ENCODE measurements at regions not wholly inside any gene's neighbourhood (a gene's known extent, or its start where the extent isn't known, plus 50 kb on each side); places are given as distances from the start of the nearest gene placed in this dataset.
"Not testable (repeated sequence)": the region's sequence is repeated elsewhere in the genome, so short reads cannot be mapped to it uniquely, and the experiment has no call there.

DNA sequence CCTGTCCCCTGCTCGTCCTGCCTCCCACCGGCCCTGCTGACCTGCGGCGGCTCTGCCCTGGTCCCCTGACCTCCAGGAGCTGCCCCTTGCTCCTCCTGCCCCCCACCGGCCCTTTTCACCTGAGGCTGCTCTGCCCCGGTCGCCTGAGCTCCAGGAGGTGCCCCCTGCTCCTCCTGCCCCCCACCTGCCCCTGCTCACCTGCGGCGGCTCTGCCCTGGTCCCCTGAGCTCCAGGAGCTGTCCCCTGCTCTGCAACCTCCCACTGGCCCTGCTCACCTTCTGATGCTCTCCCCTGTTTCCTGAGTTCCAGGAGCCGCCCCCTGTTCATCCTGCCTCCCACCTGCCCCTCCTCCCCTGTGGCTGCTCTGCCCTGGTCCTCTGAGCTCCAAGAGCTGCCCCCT, 101.3 kb downstream of the TMEM121 start:
- no peak overlapping the region for H3K4me3 ChIP-seq (ENCODE audit: low read depth, low read length)
- no peak for DNase-seq (ENCODE audit: low read depth)
- no peaks in the 10 kb centered on the region for H3K27me3 ChIP-seq (ENCODE audit: control insufficient read depth, insufficient read depth, low read length)
- TF ChIP-seq, protein P1, sequence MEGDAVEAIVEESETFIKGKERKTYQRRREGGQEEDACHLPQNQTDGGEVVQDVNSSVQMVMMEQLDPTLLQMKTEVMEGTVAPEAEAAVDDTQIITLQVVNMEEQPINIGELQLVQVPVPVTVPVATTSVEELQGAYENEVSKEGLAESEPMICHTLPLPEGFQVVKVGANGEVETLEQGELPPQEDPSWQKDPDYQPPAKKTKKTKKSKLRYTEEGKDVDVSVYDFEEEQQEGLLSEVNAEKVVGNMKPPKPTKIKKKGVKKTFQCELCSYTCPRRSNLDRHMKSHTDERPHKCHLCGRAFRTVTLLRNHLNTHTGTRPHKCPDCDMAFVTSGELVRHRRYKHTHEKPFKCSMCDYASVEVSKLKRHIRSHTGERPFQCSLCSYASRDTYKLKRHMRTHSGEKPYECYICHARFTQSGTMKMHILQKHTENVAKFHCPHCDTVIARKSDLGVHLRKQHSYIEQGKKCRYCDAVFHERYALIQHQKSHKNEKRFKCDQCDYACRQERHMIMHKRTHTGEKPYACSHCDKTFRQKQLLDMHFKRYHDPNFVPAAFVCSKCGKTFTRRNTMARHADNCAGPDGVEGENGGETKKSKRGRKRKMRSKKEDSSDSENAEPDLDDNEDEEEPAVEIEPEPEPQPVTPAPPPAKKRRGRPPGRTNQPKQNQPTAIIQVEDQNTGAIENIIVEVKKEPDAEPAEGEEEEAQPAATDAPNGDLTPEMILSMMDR (IDR thresholded peaks at IDR 0.05; ENCODE audit: insufficient read depth, low read length, poor library complexity, severe bottlenecking): no peak
- H3K36me3 ChIP-seq (ENCODE audit: control insufficient read depth, insufficient read depth, low read length): no peaks in the 10 kb centered on the region

DNA sequence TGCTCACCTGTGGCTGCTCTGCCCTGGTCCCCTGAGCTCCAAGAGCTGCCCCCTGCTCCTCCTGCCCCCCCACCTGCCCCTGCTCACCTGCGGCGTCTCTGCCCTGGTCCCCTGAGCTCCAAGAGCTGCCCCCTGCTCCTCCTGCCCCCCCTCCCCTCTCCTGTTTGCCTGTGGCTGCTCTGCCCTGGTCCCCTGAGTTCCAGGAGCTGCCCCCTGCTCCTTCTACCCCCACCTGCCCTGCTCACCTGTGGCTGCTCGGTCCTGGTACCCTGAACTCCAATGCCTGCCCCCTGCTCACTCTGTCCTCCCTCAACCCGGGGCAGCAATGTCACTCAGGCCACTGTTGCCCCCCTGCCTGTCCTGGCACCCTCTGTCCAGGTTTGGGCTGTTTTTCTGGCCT, 101.7 kb downstream of the TMEM121 start:
- H3K27me3 ChIP-seq (ENCODE audit: control insufficient read depth, insufficient read depth, low read length); H3K4me3 ChIP-seq (ENCODE audit: low read depth, low read length); DNase-seq (ENCODE audit: low read depth); H3K36me3 ChIP-seq (ENCODE audit: control insufficient read depth, insufficient read depth, low read length): not testable (repeated sequence)

DNA sequence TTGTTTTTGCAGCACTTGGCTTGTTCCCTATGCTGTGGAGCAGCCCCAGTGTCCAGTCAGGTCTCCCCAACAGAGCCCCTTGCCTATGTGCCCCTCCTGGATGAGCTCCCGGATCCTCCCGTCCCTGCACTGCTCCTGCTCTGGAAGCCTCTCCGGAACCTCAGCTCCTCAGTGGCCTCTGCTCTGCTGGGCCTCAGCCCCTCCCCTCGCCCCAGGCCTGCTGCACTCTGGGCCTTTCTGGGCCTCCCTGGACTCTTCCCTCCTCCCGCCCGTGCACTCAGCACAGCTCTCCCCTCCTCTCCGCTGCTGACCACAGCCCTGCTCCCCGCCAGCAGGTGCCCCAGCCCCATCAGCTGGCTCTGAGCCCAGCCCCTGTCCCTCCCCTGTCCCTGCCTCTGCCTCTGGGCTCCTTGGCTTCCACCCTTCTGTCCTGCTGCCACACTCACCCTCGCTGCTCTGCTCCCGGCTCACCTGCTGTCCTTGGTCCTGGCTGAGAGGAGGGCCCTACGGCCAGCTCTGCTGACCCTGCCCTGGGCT, 102.2 kb downstream of the TMEM121 start:
- not testable (repeated sequence) for DNase-seq (ENCODE audit: low read depth); H3K4me3 ChIP-seq (ENCODE audit: low read depth, low read length); H3K36me3 ChIP-seq (ENCODE audit: control insufficient read depth, insufficient read depth, low read length); H3K27me3 ChIP-seq (ENCODE audit: control insufficient read depth, insufficient read depth, low read length)

DNA sequence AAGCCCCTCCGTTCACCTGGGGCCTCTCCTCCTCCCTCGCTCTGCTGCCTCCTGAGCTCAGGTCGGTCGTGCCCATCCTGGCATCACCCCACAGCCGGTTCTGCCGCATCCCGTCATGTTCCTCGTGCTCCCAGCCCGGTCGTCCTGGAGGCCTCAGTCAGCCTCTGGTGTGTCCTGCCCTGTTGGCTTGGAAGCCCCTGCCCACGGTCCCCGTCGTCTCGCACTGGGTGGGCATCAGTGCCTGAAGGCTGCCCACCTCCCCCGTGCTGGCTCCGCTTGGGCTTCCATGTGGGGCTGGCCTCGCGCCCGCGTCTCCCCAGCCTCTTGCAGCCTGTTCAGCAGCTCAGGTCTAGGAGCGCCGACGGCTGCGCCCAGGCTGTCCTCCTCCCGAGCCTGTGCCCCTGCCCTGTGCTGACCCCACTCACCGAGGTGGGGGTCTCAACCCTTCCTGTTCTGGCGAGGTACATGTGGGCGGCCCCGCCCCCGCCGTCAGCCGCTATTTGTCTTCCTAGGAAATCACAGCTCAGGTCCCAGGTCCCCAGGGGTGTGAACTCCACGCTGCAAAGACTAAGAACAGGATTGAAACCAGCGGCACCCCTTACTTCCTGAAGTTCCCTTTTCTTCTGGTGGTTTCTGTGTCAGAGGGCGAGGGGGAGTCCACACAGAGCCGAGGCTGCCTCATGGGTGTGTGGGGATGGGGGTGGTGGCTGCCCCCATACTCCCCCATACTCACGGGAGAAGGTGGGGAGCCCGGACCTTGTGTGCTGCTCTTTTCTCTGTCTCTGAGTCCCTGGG, 102.9 kb downstream of the TMEM121 start:
- not testable (repeated sequence) for H3K36me3 ChIP-seq (ENCODE audit: control insufficient read depth, insufficient read depth, low read length); H3K27me3 ChIP-seq (ENCODE audit: control insufficient read depth, insufficient read depth, low read length); DNase-seq (ENCODE audit: low read depth); H3K4me3 ChIP-seq (ENCODE audit: low read depth, low read length)

DNA sequence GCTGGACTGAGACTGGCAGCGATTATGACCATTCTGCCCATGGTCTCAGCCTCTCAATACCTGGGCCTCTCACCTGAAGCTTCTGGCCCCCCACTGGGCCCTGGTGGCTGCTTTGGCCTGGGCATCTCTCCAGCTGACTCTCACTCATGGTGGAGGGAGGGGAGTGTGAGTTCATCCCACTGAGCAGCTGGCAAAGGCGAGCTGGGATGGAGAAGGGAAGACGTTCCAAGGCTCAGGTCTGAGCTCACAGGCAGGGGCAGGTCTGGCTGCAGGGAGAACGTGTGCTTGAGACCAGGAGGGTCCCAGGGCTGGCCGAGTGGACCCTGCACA, 103.5 kb downstream of the TMEM121 start:
- no peaks in the 10 kb centered on the region for H3K27me3 ChIP-seq (ENCODE audit: control insufficient read depth, insufficient read depth, low read length)
- no peak overlapping the region for H3K4me3 ChIP-seq (ENCODE audit: low read depth, low read length)
- TF ChIP-seq, protein P1 (IDR thresholded peaks at IDR 0.05; ENCODE audit: insufficient read depth, low read length, poor library complexity, severe bottlenecking): no peak
- H3K36me3 ChIP-seq (ENCODE audit: control insufficient read depth, insufficient read depth, low read length): no peaks in the 10 kb centered on the region
- no peak for DNase-seq (ENCODE audit: low read depth)

DNA sequence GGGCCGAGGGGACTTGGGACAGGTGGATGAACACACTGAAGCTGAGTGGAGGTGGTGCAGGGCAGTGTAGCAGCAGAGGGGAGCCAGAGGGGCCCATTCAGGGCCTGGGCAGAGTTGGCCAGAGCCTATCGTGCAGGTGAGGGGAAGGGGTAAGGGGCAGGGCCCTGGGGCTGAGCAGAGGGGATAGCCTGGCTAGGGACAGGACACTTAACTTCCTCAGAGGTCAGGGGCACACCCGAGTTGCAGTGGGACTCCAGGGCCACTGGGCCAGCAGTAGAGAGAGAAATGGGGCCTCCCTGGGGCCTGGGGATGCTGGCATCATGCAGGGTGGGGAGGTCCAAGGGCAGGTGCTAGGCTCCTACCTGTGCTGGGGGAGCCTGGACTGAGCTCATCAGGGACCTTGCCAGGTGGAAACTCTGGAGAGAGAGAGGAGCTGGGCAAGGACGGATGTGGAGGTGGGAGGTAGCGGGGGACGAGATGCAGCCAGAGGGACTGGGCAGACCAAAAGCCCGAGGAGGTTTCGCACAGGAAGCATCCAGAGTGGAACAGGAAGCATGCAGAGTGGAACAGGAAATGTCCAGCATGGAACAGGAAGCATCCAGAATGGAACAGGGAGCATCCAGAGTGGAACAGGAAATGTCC, 104.0 kb downstream of the TMEM121 start:
- not testable (repeated sequence) for H3K4me3 ChIP-seq (ENCODE audit: low read depth, low read length); H3K27me3 ChIP-seq (ENCODE audit: control insufficient read depth, insufficient read depth, low read length); DNase-seq (ENCODE audit: low read depth); H3K36me3 ChIP-seq (ENCODE audit: control insufficient read depth, insufficient read depth, low read length)

DNA sequence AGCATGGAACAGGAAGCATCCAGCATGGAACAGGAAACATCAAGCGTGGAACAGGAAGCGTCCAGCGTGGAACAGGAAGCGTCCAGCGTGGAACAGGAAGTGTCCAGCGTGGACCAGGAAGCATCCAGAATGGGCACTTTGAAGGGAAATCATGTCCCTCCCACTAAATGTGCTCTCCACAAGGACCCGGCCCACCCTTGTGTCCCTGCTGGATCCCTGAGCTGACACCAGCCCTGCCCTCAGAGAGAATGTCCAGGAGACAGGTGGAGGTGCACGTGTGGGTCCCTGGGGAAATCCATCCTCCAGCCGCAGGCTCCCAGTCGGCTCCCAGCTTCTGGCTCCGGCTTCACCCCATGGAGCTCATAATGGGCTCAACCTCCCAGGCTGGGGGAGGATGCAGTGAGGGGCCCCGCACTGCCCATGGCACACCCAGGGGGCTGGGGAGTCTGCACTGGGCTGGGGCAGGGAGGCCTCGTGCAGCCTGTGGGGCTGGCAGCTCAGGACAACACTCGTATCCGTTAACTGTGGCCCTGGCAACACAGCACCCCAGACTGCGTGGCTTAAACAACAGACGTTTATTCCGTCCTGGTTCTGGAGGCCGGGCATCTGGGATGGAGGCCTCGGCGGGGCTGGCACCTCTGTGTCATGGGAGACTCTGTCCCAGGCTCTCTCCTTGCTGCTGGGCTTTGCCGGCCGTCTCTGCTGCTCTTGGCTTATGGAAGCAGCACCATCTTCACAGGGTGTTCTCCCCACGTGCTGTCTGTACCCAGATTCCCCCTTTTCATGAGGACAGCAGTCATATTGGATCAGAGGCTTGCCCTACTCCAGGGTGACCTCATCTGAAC, 104.8 kb downstream of the TMEM121 start:
- H3K36me3 ChIP-seq (ENCODE audit: control insufficient read depth, insufficient read depth, low read length); H3K27me3 ChIP-seq (ENCODE audit: control insufficient read depth, insufficient read depth, low read length); H3K4me3 ChIP-seq (ENCODE audit: low read depth, low read length); DNase-seq (ENCODE audit: low read depth): not testable (repeated sequence)

DNA sequence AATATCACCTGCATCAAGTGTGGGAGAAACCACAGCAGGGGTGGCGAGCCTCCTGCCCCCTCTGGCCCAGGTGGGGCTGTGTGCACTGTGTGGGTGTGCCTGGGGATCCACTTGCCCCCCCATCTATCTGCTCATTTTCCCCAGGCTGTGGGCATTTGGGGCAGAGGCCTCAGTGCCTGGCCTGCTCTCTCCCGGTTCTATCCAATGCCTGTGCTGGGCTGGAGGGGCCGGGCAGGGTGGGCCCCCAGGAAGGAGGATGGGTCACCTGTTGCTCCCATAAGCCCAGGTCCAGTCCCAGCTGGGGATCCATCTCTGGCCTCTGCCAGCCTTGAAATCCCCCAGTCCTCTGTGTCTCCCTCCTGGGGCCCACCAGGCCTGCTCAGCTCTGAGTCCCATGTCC, 105.6 kb downstream of the TMEM121 start:
- no peak for DNase-seq (ENCODE audit: low read depth)
- H3K4me3 ChIP-seq (ENCODE audit: low read depth, low read length): no peak overlapping the region
- no peaks in the 10 kb centered on the region for H3K36me3 ChIP-seq (ENCODE audit: control insufficient read depth, insufficient read depth, low read length)
- TF ChIP-seq, protein P1 (IDR thresholded peaks at IDR 0.05; ENCODE audit: insufficient read depth, low read length, poor library complexity, severe bottlenecking): no peak
- H3K27me3 ChIP-seq (ENCODE audit: control insufficient read depth, insufficient read depth, low read length): no peaks in the 10 kb centered on the region

DNA sequence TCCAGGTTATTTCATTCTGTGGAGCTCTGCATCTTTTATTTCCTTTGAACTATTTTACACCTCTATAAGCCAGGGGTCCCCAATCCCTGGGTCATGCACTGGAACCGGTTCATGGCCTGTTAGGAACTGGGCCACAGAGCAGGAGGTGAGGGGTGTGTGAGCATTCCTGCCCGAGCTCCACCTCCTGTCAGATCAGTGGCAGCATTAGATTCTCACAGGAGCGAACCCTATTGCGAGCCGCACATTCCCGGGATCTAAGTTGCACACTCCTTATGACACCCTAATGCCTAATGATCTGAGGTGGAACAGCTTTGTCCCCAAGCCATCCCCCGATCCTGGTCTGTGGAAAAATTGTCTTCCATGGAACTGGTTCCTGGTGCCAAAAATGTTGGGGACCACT, 107.2 kb downstream of the TMEM121 start:
- H3K27me3 ChIP-seq (ENCODE audit: control insufficient read depth, insufficient read depth, low read length); DNase-seq (ENCODE audit: low read depth); H3K36me3 ChIP-seq (ENCODE audit: control insufficient read depth, insufficient read depth, low read length); H3K4me3 ChIP-seq (ENCODE audit: low read depth, low read length): not testable (repeated sequence)
